GM19238 (cell line): ENCODE measurements at regions not wholly inside any gene's neighbourhood (a gene's known extent, or its start where the extent isn't known, plus 50 kb on each side); places are given as distances from the start of the nearest gene placed in this dataset.
"Not testable (repeated sequence)": the region's sequence is repeated elsewhere in the genome, so short reads cannot be mapped to it uniquely, and the experiment has no call there.

ENCODE experiments used
- DNase-seq: peaks from one replicate; pipeline ENCODE4 v3.0.0; 2011; ENCODE audit warnings: low spot score; ENCODE audit not compliant: insufficient read length

GRCh38 chr6:4359108-4359730, 223.8 kb upstream of the ECI2 start:
- DNase-seq: no peak

- DNase-seq: no peak
Measured at GRCh38 chr6:4358414-4359107, 223.2 kb upstream of the ECI2 start.

GRCh38 chr6:4357660-4358152, 222.3 kb upstream of the ECI2 start:
- not testable (repeated sequence) for DNase-seq

DNA sequence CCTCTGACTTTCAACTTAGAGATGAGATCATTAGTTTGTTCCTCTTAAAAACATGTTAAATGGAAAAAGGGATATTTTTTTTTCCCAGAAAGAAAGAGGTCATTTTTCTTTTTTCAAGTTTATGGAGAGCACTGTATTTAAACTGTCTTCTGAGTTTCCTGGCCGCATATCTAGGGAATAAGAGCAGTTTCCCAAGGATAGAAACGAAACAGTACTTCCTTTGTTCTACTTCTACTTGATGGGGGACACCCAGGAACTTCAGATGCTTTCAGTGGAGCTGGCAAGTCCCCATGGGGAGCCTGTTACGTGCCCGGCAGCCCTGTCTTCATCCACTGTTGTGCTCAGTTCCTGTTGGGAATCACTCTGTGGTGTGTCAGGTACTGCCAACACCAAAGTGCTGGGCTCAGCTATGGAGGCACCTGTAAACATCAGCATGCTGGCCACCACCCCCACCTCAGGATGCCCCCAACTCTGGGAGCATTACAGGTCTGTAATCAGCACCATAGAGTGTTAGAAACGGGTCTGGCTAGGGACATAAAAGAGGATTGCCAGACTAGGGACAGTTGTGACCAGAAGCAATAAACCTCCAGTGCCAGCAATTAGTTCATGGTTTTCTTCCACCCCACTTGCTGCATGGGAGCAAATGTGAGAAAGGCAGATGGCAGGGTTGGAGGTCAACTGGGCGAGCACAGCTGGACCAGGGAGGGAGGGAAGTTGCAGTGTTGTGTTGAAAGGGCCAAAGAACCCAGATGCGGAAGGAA, 221.7 kb upstream of the ECI2 start:
- DNase-seq: no peak

- no peak for DNase-seq
Measured at GRCh38 chr6:4355241-4355640, 219.9 kb upstream of the ECI2 start.

GRCh38 chr6:4354181-4354580, 218.8 kb upstream of the ECI2 start:
- DNase-seq: no peak

DNA sequence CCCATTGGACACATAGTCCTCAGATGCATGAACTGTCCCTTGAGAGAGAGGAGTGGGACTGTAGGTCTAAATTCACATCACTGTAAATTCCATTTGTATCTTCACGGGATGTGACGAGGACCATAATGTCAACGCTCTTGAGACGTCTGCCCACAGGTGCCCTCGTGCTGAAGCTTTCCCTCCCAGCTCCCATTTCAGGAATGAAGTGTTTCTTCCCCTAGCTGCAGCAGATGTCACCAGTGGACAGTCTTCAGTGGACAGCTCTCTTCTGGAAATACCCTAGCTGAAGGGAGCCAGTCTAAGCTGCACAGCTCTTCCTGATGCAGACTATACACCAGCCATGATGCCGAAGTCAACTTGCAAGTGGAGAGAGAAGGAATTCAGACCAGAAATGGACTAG, 217.4 kb upstream of the ECI2 start:
- DNase-seq: no peak

GRCh38 chr6:4352322-4352669, 216.9 kb upstream of the ECI2 start:
- no peak for DNase-seq

DNA sequence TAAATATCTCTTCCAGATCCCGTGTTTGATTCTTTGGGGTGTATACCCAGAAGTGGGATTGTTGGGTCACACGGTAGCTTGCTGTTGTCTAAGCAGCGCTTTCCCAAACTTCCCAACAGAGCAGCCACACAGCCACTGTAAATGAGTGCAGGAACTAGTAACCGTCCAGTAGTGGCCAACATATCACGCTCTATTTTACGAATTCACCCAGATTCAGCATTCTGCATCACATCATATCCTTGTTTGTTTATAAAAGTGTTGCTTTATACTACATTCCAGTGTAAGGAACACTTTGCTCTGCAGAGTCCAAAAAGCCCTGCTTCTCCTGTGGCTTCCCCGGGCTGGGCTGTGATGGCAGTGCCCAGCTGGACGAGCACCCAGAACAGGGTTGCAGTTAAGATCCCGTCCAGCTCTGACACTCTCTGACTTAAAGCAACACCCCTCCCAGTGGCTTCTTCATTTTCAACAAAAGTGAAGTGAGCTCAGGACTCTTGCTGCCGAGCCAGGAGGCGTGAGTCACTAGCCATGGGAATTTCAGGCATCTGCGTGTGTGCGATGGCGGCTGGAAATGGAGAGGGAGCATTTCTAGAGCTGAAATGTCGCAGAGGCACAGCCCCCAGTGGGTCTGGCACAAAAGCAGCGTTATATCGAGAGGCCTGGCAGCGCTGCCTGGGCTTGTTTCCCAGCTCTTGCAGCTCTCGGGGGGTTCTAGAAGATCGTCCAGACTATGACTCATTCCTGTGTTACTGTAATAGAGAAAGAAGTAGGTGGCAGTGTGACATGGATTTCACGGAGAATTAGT, 216.3 kb upstream of the ECI2 start:
- no peak for DNase-seq

DNA sequence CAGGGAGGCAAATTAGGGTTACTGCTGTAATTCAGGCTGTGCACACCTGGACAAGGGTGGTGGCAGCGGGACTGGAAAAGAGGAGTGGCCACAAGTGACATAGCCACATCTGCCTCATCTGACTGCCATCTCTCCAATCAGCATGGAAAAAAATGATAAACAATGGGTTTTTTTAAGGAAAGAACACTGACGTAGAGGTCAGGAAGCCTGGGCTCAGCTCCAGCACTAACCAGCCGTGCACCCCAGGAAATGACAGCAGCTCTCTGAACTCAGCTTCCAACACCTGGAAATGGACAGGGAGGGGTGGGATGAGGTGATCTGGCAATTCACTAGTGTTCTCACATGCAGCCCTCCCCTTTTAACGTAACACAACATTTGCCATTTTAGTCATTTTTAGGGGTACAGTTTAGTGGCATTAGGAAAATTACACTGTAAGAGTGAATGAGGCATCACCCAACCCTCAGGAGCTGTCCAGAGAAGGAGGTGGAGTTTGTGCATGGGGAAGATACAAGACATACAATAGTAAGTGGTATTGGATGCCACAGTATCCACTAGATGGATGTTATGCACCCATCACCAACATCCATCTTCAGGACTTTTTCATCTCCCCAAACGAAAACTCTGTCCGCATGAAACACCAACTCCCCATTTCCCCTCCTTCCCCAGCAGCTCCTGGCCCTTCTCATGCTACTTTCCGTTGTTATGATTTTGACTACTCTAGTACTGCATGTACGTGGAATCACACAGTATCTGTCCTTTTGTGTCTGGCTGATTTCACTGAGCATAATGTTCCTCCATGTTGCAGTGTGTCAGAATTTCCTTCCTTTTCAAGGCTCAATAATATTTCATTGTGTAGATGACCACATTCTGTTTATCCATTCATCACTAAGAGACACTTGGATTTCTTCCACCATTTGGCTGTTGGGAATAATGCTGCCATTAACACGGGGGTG, 215.5 kb upstream of the ECI2 start:
- DNase-seq: no peak

DNA sequence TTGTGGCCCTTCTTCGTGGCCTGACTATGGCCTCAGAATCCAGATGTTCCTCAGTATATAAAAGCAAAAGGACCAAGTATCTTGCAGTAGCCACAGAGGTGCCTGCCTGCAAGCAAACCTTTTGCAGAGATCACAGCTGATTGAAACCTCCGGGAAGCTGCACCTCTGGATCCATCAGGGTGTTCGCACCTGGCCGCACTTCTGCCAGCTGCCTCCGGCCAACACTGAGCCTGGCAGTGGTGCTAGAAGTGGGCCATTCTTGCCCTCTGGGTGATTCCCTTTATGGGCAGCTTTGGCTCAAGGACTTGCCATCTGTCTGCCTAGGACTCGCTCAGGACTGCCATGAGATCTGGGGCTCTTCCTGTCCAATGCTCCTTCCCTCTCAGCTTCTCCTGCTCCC, 214.6 kb upstream of the ECI2 start:
- DNase-seq: no peak

DNA sequence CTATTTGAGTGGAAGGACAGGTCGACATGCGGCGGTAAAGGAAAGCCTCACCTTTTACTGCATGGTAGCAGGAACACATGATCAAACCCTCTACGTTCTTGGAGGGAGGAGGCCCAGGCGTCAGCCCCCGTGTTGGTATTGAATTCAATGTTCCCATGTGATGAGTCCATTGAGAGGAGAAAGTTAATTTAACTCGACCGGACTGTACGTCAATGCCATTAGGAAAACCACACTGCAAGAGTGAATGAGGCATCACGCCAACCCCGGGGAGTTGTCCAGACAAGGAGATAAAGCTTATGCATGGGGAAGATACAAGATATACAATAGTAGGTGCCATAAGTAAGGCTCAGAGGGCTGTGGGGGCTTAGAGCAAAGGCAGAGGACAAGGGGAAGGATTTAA, 213.9 kb upstream of the ECI2 start:
- DNase-seq: no peak

DNA sequence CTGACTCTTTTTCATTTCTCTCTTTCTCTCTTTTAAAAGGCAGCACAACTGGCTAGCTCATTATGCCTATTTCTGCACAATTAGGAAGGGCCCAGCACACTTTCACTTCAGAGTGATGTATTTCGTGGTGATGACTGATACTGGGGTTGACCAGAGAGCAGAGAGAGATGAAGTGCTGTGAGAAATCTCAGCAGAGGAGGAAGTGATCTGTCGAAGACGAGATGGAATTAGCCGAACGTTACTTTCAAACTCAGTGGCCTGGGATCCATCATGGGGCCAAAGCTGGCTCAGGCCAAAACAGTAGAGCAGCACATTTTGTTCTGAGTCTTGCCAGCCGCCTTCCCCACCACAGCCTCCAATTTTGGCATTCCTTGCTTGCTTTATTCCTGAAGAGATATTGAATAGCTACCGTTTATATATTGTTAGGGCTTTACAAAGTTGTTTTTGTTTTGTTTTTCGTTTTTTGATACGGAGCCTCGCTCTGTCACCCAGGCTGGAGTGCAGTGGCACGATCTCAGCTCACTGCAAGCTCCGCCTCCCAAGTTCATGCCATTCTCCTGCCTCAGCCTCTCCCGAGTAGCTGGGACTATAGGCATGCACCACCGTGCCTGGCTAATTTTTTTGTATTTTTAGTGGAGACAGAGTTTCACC, 213.2 kb upstream of the ECI2 start:
- DNase-seq: no peak

GRCh38 chr6:4347877-4348276, 212.5 kb upstream of the ECI2 start:
- no peak for DNase-seq

DNA sequence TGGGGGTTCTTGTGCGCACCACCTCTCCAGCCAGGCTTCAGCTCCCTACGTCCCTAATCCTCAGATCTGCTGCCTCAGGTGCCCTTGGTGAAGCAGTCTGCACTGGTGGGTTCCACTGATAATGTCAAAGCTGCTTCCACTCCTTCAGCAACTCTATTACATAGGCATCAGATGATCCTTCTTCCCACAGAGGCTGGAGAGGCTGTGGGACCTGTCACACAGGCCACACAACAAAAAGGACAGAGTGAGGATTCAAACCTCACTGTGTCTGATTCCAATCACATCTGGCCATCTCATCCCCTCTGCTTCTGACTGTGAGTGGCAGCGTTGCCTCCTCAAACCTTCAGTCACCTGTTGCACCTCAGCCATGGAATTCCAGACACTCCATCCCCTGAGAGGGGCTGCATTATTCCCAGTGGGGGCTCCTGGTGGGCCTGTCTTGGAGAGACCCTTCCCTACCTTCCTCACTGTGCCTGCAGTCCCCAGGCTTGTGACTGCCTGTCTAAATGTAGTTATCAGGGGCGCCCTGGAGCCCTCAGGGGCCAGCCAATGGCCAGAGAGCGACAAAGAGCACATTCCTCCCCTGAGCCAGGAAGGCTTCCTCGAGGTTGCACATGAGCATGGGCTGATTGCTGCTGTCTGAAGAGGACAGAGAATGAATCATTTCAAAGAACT, 211.4 kb upstream of the ECI2 start:
- no peak for DNase-seq

- no peak for DNase-seq
Measured at GRCh38 chr6:4345543-4345942, 210.2 kb upstream of the ECI2 start.

- no peak for DNase-seq
Measured at GRCh38 chr6:4344317-4344899, 209.0 kb upstream of the ECI2 start.

DNA sequence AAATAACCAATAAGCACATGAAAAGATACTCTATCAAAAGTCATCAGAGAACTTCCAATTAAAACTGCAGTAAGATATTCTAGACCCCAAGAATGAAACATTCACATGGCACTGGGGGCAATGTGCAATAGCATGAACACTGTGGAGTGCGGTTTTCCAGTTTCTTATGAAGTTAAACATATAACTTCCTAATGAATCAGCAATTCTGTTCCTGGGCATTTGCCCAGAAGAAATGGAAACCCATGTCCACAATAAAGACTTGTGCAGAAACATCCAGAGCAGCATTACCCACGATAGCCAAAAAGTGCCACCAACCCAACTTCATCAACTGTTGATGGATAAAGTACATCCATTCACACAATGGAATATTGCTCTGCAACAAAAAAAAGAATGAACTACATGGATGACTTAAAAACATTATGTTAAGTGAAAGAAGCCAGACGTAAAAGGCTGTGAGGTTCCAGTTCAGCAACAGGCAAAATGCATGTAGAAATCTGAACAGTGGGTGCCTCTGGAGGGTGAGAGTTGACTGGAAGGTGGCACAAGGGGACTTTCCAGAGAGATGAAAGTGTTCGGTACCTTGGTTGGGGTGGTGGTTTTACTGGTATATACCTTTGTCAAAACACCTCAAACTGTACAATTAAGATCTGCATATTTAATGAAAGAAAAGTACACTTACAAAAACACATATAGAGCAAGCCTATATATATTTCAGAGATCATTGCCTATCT, 207.2 kb upstream of the ECI2 start:
- no peak for DNase-seq
